ENCODE measurements at regions not wholly inside any gene's neighbourhood (a gene's known extent, or its start where the extent isn't known, plus 50 kb on each side); places are given as distances from the start of the nearest gene placed in this dataset.

DNA sequence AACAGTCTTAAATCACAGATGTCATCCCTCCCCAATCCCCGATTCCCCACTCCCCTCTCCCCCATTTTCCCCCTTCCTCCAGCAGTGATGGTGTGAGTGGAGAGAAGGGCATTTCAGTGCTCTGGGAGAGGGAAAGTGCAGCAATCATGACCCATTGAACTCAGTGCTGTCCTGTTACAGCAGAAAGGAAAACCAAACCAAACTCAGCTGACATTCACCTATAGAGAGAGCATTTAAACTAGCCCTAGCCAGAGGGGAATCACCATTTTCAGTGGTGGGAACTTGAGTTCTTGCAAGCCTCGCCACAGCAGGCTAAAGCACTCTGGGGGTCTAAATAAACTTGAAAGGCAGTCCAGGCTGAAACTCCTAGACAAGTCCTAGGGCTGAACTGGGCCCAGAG lies 129.9 kb upstream of the COL21A1 start:
- DNase-seq (ENCODE audit: low spot score) = no peak

DNA sequence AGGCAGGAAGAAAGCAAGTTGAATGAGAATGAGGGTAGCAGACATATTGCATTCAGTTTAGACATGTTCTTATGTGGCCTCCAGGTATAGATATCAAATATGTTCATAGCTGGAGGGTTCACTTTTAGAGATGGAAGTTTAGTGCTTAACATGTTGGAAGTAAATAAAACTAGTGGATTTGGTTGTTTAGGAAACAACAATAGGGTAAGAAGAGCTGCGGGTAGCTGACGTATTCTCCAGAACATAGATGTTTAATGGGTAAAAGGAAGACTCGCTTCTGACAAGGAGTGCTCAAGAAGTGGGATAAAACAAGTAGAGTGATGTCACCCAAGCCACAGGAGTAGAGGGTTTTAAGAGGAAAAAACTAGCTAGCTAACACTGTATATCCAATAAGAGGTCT lies 128.4 kb upstream of the COL21A1 start:
- DNase-seq (ENCODE audit: low spot score) = no peak

DNA sequence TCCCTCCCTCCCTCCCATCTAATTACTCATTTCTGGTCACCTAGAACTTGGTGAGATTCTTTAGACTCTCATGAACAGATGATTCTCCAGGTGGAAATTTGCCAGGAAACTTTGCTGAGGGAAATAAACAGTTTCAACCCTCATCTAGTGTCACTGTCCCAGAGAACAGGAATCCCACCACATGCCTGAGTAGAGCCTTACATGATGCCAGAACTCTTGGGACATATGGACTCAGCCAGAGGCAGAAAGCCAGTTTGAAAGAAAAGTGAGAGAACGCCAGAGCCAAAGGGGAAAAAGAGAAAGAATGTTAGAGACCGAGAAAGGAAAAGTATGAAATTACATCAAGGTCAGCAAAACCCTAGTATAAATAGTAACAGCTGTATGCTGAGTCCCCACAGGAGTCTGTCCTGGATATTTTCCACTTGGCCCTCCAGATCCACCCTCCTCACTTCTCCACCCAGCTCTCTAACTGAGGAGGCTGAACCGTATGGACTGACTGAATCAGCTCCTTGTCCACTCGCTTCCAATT lies 127.5 kb upstream of the COL21A1 start:
- DNase-seq (ENCODE audit: low spot score) = no peak

DNA sequence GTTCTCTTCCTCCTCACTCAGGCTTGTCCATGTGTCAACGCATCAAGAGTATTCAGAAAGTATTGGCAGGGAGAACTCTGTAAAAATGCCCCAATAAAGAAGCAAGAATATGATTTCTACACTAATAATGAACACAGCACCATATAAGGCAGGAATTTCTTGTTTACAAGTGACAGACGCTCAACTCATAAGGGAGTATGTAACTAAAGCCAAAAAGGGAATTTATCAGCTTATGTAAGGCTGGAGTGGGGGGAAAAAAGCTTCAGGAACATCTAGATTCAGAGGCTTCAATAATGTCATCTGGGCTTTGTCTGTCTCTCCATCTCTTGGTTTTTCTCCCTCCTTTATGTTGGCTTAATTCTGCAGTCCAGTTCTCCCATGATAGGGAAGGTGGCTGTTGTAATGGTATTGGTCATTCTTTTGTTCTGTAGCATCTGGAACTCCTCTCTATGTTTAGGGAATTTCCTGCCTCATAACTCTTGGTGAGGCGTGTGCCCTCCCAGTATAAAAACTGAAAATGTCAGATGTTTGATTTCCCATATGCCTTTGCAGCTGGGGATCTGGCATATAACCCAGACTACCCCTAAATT lies 125.1 kb upstream of the COL21A1 start:
- DNase-seq (ENCODE audit: low spot score) = no peak

DNA sequence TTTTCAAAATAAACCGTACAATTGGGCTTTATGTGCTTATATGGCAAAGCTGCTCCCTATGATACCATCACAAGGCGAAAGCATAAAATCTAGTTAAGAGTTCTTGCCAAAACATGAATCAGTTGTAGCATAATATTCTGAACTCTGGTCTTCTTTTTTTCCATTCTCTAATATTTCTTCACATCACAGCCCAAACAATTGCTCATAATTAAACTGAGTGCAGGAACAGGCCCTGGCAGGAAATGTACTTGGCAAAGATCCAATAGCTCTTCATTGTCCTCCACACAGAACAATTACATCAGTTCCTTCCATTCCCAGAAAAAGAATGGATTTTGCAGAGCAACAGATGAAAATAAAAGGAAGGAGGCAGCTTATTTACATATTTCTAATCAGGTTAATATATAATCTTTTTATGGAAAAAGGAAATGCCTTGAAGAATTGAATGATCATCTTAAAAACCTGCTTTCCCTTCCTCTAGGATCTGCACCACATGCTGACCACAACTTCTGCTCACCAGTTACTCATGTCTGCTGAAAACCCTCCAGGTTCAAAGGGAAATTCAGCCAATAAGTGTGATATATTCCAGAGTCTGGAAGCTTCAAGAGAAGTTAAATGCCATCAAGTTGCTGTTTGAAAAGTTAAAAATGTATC lies 123.3 kb upstream of the COL21A1 start:
- DNase-seq (ENCODE audit: low spot score) = peak; percentile 40

DNA sequence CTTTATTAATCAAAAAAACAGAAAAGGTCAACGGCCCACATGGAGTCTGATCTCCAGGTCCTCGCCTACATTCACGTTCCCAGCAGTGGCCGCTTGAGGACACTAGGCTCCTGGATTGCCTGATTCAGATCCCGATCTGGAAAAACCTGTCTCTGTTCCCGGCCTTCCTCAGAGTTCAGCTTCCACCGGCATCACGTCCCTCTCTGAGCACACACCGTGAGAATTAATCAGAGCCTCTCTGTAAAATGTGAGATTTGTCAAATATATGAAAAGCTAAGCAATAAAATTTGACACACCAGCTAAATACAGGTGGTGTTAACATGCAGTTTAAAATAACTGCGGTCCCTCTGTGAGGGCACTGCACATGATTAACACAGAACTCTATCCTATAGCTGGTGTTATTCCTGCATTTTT lies 122.8 kb upstream of the COL21A1 start:
- no peak for DNase-seq (ENCODE audit: low spot score)

DNA sequence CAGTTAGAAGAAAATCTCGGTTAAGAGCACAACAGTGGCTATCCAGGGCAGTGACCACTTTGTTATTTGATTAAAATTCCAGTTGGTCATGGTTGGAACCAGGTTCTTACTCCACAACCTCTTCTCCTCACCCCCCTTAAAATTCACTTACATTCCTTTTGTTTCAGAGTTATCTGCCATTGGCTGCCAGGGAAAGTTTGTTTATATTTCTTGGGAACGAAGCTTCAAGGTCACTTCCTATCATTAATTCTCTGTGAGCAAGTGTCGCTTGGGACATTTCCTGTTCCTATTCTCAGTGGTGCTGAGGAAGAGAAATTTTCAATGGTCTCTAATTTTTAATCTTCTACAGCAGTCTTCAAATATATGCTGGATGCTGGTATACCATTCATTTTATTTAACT lies 121.1 kb upstream of the COL21A1 start:
- DNase-seq (ENCODE audit: low spot score) = no peak

DNA sequence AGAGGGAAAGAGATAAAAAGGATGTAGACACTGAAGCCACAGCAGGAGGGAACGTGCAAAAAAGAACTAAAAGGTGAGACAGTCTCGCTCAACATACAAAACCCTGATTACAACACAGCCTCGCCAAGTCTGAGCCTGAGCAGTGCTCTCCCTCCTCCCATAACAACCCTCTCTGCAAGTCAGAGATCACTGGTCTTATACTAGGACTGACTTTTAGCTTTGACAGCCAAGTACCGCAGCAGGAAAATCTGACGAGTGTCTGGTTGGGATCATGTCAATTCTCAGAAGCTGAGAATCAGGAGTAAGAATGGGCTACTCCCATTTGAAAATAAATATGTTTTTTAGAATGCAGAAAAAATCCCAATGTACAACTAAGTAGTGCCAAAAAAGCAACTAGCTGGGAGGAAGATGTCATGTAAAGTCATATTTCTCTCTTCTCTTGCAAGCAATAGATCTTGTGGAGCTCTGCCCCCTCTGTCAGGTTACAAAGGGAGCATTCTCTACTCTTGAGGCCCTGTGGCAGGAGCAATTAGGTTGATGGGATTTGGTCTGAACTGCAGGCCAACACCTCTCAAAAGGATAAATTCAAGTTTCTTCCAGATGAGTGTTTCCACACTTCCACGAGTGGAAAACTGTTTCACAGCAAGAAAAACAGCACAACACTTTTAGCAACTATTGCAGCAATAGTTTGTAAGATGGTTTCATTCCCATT lies 118.9 kb upstream of the COL21A1 start:
- DNase-seq (ENCODE audit: low spot score) = no peak

DNA sequence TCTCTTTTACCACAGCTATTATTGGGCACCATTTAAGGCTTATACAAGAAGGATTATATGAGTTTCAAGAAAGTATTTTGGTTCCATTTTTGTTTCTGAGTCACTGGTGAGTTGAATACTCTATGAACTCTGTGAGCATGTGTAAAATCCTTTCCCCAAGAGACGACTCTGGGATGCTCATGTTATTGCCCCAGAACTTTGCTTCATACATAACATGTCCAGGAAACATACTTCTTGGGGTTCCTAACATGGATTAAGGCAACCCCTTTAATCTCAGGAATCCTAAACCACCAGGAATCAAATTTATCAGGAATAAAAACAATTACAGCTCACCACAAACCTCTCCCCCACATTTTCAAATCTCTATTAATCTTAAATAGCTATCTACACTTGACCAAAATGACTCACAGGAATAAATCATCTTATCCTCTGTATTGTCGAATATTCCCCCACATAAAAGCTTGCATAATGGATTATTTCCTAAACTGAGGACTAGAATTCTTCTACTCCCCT lies 117.5 kb upstream of the COL21A1 start:
- DNase-seq (ENCODE audit: low spot score) = no peak

DNA sequence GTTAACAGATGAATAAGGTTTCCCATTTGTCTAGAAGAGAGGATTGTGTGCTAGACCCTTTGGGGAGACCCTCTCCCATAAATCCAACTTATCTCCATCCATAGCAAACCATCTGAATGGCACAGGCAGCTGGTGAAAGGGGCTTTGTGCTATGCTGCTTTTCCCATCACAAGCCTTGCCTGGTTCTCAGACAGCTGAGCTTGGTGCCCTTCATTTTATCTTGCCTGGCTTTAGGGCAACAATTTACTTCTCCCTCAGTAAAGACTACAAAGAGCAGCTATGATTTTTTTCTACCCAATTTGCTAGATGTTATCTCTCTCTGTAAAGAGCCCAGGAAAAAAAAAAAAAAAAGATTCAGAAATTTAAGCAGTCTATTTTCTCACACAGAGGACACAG lies 117.0 kb upstream of the COL21A1 start:
- no peak for DNase-seq (ENCODE audit: low spot score)

DNA sequence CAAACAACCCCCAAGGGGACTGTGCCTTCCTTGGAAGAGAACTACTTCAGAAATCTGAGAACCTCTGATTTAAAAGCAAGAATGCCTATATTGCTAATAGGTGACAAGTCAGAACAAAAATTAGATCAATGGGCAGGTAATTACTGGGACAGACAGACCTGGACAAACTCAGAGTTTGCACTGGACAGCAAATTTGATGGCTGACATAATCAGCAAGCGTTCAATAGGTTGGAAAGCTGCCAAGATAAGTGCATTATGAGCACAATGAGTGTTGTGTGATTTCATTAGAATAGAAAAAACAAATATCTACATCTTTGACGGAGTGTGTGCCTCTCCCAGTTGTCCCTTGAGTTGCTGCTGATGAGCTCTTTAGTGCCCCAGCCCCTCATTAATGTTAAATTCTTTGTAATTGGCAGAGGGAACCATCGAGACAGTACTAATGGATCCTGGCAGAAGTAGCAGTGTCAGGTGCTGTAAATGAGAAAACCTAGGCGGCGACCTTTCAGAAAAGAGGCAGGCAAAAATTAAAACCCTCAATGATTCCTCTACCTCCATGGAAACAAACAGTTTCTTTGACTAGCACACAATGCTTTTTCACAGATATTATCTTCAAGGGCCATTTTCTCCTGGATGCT lies 116.5 kb upstream of the COL21A1 start:
- DNase-seq (ENCODE audit: low spot score) = no peak

DNA sequence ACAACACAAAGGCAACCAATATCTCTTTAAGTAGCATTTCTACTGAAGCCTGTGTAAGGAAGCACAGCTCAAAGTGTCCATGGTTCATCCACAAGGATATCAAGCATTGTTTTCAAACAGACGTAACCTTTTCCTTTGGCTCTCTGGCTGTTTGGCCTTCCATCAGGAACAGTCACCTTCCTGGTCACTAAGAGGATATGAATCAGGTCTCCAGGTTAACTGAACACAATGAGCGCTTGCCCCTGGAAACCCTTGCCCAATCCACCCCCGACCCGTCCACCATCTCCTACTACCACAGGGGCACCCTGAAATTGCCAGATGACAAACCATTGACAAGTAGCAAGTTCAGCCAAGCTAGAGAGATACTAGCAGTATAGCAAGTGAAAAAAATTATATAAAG lies 114.4 kb upstream of the COL21A1 start:
- no peak for DNase-seq (ENCODE audit: low spot score)

DNA sequence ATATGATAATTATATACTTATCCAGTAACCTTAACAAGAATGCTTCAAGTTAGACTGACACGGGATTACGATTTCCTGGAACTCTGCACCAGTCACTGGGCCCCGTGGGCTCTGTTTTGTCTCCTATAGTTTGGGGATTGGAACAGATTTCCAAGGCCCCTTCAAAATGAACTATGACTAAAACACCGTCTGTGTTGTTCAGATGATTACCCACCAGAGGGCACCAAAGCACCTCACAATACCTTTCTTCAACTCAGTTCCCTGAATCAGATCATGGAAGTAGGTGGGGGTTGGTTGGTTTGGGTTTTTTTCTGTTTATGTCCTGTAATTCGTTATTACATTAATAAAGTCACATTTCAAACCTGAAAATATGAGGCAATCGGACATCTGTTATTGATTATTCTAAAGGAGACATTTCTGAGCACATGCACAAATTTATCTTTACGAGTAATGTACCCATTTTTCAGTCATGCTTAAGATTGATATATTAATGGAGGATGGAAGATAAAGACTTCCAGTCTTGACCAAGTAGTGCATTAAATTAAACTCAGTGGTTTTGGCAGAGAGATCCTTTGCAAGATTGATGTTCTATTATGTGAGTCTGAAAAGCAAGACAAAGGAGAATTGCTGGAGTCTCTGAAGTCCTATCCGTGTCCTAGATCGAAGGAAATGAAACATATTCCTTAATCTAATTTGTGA lies 112.0 kb upstream of the COL21A1 start:
- DNase-seq (ENCODE audit: low spot score) = peak; percentile 79

DNA sequence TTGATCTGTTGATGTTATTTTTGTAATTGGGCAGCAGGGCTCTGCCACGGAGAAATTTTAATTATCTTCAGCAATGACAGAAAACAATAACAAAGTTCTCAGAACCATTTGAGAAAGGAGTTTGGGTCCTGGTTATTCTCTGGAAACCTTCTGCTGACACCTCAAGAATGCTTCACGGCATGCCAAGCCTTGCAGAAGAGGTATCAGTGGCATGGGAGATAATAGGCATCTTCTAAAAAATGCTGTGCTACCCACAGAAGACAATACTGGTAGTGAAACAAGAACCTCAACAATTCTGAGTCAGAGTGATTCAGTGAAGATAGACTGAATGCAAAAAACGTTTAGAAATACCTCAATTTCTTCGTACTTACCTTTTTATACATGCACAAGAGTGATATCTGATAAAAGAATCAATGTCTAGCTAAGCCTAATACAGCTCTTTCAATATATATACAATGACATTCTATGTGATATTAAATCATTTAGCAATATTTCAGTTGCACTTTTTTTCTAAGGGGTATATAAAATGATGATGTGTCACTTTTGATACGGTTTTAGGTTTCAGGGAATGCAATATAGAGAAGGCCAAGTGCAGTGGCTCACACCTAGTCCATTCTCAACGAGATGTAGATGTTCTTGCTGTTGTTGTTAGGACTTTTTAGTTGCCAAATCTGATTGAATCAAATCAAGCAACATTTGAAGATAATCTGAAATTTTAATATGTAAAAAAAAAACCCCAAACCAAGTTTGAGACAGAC lies 110.4 kb upstream of the COL21A1 start:
- DNase-seq (ENCODE audit: low spot score) = no peak

DNA sequence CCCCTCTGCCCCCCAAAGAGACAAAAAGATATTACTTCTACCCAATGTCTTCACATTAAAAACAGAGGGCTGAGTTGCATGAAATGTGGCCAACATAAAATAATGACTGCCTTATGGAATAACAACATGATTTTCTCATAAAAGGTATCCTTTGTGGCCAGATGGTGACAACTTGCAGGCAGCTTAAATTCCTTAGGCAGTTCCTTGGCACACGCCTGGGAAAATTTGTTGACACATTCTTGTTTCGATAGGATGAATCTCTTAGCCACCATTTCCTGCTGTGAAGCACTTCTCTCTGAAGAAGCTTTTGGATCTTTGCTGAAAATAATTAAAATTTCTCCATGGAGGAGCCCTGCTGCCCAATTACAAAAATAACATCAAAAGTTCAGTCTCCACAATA lies 109.0 kb upstream of the COL21A1 start:
- no peak for DNase-seq (ENCODE audit: low spot score)

DNA sequence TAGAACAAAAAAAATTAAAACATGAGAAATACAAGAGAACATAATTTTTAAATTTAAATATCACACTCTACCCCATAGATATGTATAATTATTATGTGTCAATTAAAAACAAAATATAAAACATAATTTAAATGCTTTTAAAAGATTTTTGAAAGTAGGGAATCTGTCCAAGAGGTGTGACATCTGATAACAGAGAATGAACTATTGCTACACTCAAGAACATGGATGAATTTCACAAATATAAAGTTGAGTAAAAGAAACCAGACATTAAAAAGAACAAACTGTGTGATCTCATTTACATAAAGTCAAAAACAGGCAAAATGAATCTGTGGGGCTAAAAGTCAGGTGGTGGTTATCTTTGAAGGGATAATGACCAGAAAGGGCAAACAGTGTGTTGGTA lies 106.5 kb upstream of the COL21A1 start:
- DNase-seq (ENCODE audit: low spot score) = no peak

DNA sequence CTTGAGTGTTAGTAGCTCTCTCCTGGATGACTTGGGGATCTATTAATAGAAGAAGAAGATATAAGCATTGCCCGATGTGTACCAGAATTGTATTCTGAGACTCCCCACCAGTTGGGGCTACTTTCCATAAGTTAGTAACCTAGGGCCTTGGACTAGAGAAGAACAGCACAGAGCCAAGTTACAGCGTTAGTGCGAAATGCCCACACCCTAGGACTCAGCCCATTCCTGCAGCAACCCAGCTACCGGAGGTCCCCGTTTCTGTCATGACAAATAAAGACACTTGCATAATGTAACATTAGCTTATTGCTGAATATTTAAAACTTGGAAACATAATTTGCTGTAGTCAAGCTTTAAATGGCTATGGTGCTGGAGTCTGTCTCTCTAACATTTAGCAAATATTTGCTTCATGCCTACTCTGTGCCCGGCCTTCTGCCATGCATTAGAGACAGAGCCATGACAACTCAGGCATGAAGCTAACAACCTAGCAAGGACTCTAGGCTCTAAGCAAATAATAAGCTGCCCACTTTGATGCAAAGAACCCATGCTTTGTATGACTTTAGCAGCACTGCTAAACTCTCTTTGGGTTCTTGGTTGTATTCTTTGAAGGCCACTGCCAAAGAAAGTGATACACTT lies 103.4 kb upstream of the COL21A1 start:
- no peak for DNase-seq (ENCODE audit: low spot score)

DNA sequence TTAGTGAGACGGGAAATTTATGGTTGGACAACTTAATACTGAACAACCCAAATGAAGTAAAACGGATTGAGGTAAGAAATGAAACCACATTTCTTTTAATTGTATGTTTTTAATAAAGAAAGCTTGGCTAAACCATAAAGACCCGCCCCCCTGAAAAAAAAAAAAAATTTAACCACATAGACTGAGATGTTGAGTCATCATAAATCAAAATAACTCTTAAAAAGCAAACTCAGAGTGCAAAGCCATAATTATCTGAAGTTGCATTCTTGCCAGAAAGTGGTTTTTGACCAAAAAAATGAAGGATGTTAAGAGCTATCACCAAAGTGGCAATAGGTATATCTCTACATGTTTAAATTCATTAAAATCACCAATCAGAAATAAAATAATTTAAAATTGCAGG lies 101.8 kb upstream of the COL21A1 start:
- no peak for DNase-seq (ENCODE audit: low spot score)

DNA sequence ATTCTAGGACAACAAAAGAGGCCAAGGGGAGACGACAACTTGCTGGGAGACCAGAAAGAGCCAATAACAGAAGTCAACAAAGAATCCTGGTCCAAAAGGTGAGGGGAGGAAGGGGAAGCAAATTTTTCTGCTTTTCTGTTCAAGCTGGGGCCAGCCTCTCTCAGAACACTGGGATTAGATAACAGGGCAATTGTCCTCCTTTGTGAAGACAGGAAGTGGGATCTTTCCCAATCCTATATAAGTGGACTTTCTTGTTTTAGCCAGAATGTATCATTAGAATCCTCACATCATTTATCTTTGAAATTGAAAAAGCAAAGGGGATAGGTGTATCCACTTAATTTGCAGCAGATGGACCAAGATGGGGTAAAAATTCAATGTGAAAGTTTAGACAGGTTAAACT lies 101.2 kb upstream of the COL21A1 start:
- DNase-seq (ENCODE audit: low spot score) = no peak

DNA sequence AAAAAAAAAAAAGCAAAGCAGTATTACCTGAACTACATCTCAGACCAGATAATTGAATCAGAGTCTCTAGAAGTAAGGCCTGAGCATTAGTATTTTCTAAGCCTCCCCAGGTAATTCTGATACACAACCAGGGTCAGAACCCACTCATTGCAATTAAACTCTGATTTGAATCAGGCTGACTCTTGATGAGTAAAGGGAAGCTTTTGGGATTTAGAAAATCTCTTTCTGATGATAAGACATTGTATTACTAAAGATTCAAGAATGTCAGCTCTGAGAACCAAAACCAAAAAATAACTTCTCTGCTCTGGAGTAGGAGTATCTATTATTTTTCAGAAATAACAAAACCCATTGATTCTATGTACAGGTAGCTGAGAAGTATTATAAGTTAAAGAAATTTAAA lies 100.1 kb upstream of the COL21A1 start:
- peak; percentile 13 for DNase-seq (ENCODE audit: low spot score)

DNA sequence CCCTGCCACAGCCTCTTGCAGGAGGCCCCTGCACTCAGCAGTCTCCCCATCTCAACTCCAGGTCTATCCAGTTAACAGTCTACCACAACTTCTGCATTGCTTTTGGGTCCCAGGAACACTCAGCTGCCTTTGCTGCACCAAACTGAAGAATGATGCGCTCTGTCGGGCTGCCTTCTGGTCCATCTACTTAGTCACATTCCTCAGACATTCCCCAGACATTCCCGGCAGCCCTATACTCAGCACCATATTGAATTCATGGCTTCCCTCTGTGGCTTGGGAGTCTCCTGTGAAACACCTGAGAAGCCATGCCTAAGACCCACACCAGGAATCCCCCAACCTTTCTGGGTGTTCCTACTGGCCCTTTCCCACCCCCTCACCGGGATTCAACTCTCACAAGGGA lies 99.6 kb upstream of the COL21A1 start:
- DNase-seq (ENCODE audit: low spot score) = no peak
